Natural killer cell treated with Interleukin-12 subunit alpha and Interleukin-12 subunit beta and Interleukin-15 and Interleukin-18, amount 100 ng/mL, for 72 hours (primary cell): ENCODE measurements at regions not wholly inside any gene's neighbourhood (a gene's known extent, or its start where the extent isn't known, plus 50 kb on each side); places are given as distances from the start of the nearest gene placed in this dataset.

Experiments
- ATAC-seq, 2 donors: fragments of 150-1000 bp; cut with Tn5 transposase in 1 of 2; sonication (Bioruptor Pico), chemical (Tn5 transposase) in 1 of 2; 2 replicates each; pipeline ENCODE4 v1.10.0; 2021
- DNase-seq: peaks from one replicate; pipeline ENCODE4 v3.0.0; 2022; ENCODE audit warnings: low spot score
- H3K27ac Mint-ChIP-seq, 2 donors: 1 replicate in 1 of 2; 2 replicates in 1 of 2; pipeline ENCODE4 v1.8.0; 2022; ENCODE audit warnings: mixed read lengths in 2 of 2, mild to moderate bottlenecking in 1 of 2, moderate library complexity in 1 of 2
- H3K27me3 Mint-ChIP-seq, 2 donors: 1 replicate in 1 of 2; 2 replicates in 1 of 2; pipeline ENCODE4 v1.8.0; 2022; ENCODE audit warnings: mixed read lengths in 2 of 2
- H3K36me3 Mint-ChIP-seq: one replicate; pipeline ENCODE4 v1.8.0; 2022; ENCODE audit warnings: mixed read lengths
- H3K4me1 Mint-ChIP-seq, 2 donors: 1 replicate in 1 of 2; 2 replicates in 1 of 2; pipeline ENCODE4 v1.8.0; 2022; ENCODE audit warnings: low read depth in 2 of 2, mixed read lengths in 2 of 2, mild to moderate bottlenecking in 1 of 2
- H3K4me3 Mint-ChIP-seq: one replicate; pipeline ENCODE4 v1.8.0; 2022; ENCODE audit warnings: mixed read lengths
- H3K9me3 Mint-ChIP-seq: 2 replicates; pipeline ENCODE4 v1.8.0; 2022; ENCODE audit warnings: mixed read lengths

GRCh38 chr17:70609566-70609965 lies 440.2 kb downstream of the KCNJ2 start:
- no peak overlapping the region for H3K27ac Mint-ChIP-seq
- no peaks in the 10 kb centered on the region for H3K4me1 Mint-ChIP-seq
- no peaks in the 10 kb centered on the region for H3K27me3 Mint-ChIP-seq
- peaks cover 6% of the 10 kb centered on the region for H3K9me3 Mint-ChIP-seq
- no peak for DNase-seq
- H3K4me3 Mint-ChIP-seq: no peak overlapping the region
- no peak for ATAC-seq
- H3K36me3 Mint-ChIP-seq: no peaks in the 10 kb centered on the region

GRCh38 chr17:70610161-70610560 lies 440.8 kb downstream of the KCNJ2 start:
- peaks cover 6% of the 10 kb centered on the region for H3K9me3 Mint-ChIP-seq
- H3K27ac Mint-ChIP-seq: no peak overlapping the region
- H3K4me3 Mint-ChIP-seq: no peak overlapping the region
- no peaks in the 10 kb centered on the region for H3K36me3 Mint-ChIP-seq
- DNase-seq: no peak
- no peak for ATAC-seq
- H3K4me1 Mint-ChIP-seq: no peaks in the 10 kb centered on the region
- H3K27me3 Mint-ChIP-seq: no peaks in the 10 kb centered on the region

- H3K4me3 Mint-ChIP-seq: no peak overlapping the region
- DNase-seq (no peak), ATAC-seq (no peak)
- no peaks in the 10 kb centered on the region for H3K4me1 Mint-ChIP-seq
- no peak overlapping the region for H3K27ac Mint-ChIP-seq
- no peaks in the 10 kb centered on the region for H3K27me3 Mint-ChIP-seq
- H3K9me3 Mint-ChIP-seq: peaks cover 10% of the 10 kb centered on the region
- H3K36me3 Mint-ChIP-seq: no peaks in the 10 kb centered on the region
Measured at GRCh38 chr17:70613681-70614080, 444.3 kb downstream of the KCNJ2 start.

GRCh38 chr17:70615831-70616230 lies 446.5 kb downstream of the KCNJ2 start:
- ATAC-seq: no peak
- peaks cover 13% of the 10 kb centered on the region for H3K9me3 Mint-ChIP-seq

GRCh38 chr17:70618641-70619040 lies 449.3 kb downstream of the KCNJ2 start:
- Mint-ChIP-seq H3K4me1 (peaks cover 0 to 3% of the 10 kb centered on the region in 2 donors), H3K9me3 (peaks cover 7% of the 10 kb centered on the region), H3K36me3 (no peaks in the 10 kb centered on the region), H3K27me3 (no peaks in the 10 kb centered on the region), H3K27ac (no peak overlapping the region), H3K4me3 (no peak overlapping the region)
- no peak for DNase-seq
- ATAC-seq: no peak

More at GRCh38 chr17:70615831-70616230, 446.5 kb downstream of the KCNJ2 start:
- Mint-ChIP-seq H3K4me3 (no peak overlapping the region), H3K27me3 (no peaks in the 10 kb centered on the region), H3K27ac (no peak overlapping the region), H3K36me3 (no peaks in the 10 kb centered on the region), H3K4me1 (no peaks in the 10 kb centered on the region)
- DNase-seq: no peak

GRCh38 chr17:70621566-70621965 lies 452.2 kb downstream of the KCNJ2 start:
- DNase-seq (no peak), ATAC-seq (no peak)
- Mint-ChIP-seq H3K27me3 (no peaks in the 10 kb centered on the region), H3K9me3 (peaks cover 2% of the 10 kb centered on the region), H3K4me3 (no peak overlapping the region), H3K36me3 (no peaks in the 10 kb centered on the region), H3K27ac (no peak overlapping the region), H3K4me1 (peaks cover 0 to 3% of the 10 kb centered on the region in 2 donors)

- H3K9me3 Mint-ChIP-seq: peaks cover 2% of the 10 kb centered on the region
- no peak overlapping the region for H3K4me3 Mint-ChIP-seq
- H3K36me3 Mint-ChIP-seq: no peaks in the 10 kb centered on the region
- DNase-seq (no peak), ATAC-seq (no peak)
- no peak overlapping the region for H3K27ac Mint-ChIP-seq
- peaks cover 0 to 3% of the 10 kb centered on the region in 2 donors for H3K4me1 Mint-ChIP-seq
- H3K27me3 Mint-ChIP-seq: no peaks in the 10 kb centered on the region
Measured at GRCh38 chr17:70622368-70623260, 453.3 kb downstream of the KCNJ2 start.

GRCh38 chr17:70624211-70624610 lies 454.9 kb downstream of the KCNJ2 start:
- no peaks in the 10 kb centered on the region for H3K27me3 Mint-ChIP-seq

GRCh38 chr17:70629902-70630301 lies 460.6 kb downstream of the KCNJ2 start:
- Mint-ChIP-seq H3K36me3 (no peaks in the 10 kb centered on the region), H3K4me1 (no peaks in the 10 kb centered on the region), H3K27me3 (no peaks in the 10 kb centered on the region), H3K4me3 (no peak overlapping the region), H3K27ac (no peak overlapping the region), H3K9me3 (no peaks in the 10 kb centered on the region)
- DNase-seq (no peak), ATAC-seq (no peak)

More at GRCh38 chr17:70624211-70624610, 454.9 kb downstream of the KCNJ2 start:
- Mint-ChIP-seq H3K36me3 (no peaks in the 10 kb centered on the region), H3K9me3 (peaks cover 2% of the 10 kb centered on the region), H3K27ac (no peak overlapping the region), H3K4me3 (no peak overlapping the region), H3K4me1 (peaks cover 0 to 3% of the 10 kb centered on the region in 2 donors)
- no peak for ATAC-seq
- no peak for DNase-seq

- no peak for DNase-seq
- no peaks in the 10 kb centered on the region for H3K27me3 Mint-ChIP-seq
Measured at GRCh38 chr17:70636517-70637133, 467.3 kb downstream of the KCNJ2 start.

GRCh38 chr17:70642059-70642458 lies 472.7 kb downstream of the KCNJ2 start:
- H3K4me3 Mint-ChIP-seq: no peak overlapping the region
- H3K27me3 Mint-ChIP-seq: no peaks in the 10 kb centered on the region
- H3K36me3 Mint-ChIP-seq: no peaks in the 10 kb centered on the region
- H3K4me1 Mint-ChIP-seq: no peaks in the 10 kb centered on the region
- H3K27ac Mint-ChIP-seq: no peak overlapping the region
- H3K9me3 Mint-ChIP-seq: no peaks in the 10 kb centered on the region
- ATAC-seq (no peak), DNase-seq (no peak)

More at GRCh38 chr17:70636517-70637133, 467.3 kb downstream of the KCNJ2 start:
- H3K4me1 Mint-ChIP-seq: no peaks in the 10 kb centered on the region
- no peaks in the 10 kb centered on the region for H3K36me3 Mint-ChIP-seq
- ATAC-seq: no peak
- H3K27ac Mint-ChIP-seq: no peak overlapping the region
- no peak overlapping the region for H3K4me3 Mint-ChIP-seq
- H3K9me3 Mint-ChIP-seq: no peaks in the 10 kb centered on the region

GRCh38 chr17:70644096-70644495 lies 474.8 kb downstream of the KCNJ2 start:
- Mint-ChIP-seq H3K27me3 (no peaks in the 10 kb centered on the region), H3K9me3 (no peaks in the 10 kb centered on the region)

GRCh38 chr17:70646673-70647072 lies 477.3 kb downstream of the KCNJ2 start:
- Mint-ChIP-seq H3K27me3 (no peaks in the 10 kb centered on the region), H3K27ac (no peak overlapping the region), H3K4me3 (no peak overlapping the region), H3K36me3 (no peaks in the 10 kb centered on the region), H3K4me1 (no peaks in the 10 kb centered on the region), H3K9me3 (no peaks in the 10 kb centered on the region)
- ATAC-seq (no peak), DNase-seq (no peak)

More at GRCh38 chr17:70644096-70644495, 474.8 kb downstream of the KCNJ2 start:
- no peaks in the 10 kb centered on the region for H3K36me3 Mint-ChIP-seq
- no peak overlapping the region for H3K4me3 Mint-ChIP-seq
- H3K4me1 Mint-ChIP-seq: no peaks in the 10 kb centered on the region
- DNase-seq: no peak
- no peak for ATAC-seq
- no peak overlapping the region for H3K27ac Mint-ChIP-seq

- H3K4me3 Mint-ChIP-seq: no peak overlapping the region
- no peak overlapping the region for H3K27ac Mint-ChIP-seq
- no peaks in the 10 kb centered on the region for H3K4me1 Mint-ChIP-seq
Measured at GRCh38 chr17:70648166-70648565, 478.8 kb downstream of the KCNJ2 start.

More at GRCh38 chr17:70648166-70648565, 478.8 kb downstream of the KCNJ2 start:
- H3K36me3 Mint-ChIP-seq: no peaks in the 10 kb centered on the region
- H3K27me3 Mint-ChIP-seq: no peaks in the 10 kb centered on the region
- no peak for DNase-seq
- no peaks in the 10 kb centered on the region for H3K9me3 Mint-ChIP-seq
- no peak for ATAC-seq
